ENCODE measurements at regions not wholly inside any gene's neighbourhood (a gene's known extent, or its start where the extent isn't known, plus 50 kb on each side); places are given as distances from the start of the nearest gene placed in this dataset.

DNA sequence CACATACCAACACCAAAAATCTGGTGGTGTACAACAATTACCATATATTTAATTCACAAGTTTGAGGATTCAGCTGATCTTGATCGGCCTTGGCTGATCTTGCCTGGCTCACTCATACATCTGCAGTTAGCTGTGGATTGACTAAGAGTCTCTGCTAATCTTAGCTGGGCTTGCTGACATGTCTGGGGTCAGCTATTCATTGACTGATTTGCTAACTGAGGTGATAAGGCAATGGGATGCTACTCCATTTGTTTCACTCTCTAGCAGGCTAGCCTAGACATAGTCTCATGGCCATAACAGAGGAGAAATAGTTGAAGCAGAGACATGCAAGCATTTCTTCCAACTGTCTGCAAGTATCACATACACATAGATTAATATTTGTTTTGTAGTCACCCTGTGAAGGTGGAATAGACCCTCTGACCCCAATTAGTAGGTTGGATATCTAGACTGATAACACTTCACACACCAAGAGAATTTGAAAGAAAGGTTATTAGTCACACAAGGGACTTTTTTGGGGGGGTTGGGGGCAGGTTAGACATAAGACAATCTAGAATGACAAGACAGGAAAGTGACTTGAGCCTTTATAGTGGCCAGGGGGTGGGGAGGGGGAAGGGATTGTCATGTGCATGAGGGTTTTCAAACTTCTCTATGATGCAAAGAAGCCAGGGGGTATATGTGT, 142.3 kb downstream of the BARHL2 start:
- TF ChIP-seq, protein P1, sequence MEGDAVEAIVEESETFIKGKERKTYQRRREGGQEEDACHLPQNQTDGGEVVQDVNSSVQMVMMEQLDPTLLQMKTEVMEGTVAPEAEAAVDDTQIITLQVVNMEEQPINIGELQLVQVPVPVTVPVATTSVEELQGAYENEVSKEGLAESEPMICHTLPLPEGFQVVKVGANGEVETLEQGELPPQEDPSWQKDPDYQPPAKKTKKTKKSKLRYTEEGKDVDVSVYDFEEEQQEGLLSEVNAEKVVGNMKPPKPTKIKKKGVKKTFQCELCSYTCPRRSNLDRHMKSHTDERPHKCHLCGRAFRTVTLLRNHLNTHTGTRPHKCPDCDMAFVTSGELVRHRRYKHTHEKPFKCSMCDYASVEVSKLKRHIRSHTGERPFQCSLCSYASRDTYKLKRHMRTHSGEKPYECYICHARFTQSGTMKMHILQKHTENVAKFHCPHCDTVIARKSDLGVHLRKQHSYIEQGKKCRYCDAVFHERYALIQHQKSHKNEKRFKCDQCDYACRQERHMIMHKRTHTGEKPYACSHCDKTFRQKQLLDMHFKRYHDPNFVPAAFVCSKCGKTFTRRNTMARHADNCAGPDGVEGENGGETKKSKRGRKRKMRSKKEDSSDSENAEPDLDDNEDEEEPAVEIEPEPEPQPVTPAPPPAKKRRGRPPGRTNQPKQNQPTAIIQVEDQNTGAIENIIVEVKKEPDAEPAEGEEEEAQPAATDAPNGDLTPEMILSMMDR (IDR thresholded peaks at IDR 0.05), result no peak
- TF ChIP-seq POLR2A (IDR thresholded peaks at IDR 0.05) (no peak), POLR2AphosphoS5 (IDR thresholded peaks at IDR 0.05) (no peak), EP300 (IDR thresholded peaks at IDR 0.05) (no peak)
- 75% methylated on average over 1 of the region's 1 CpG; no CpG with 5 or more reads in 1 of the 2 donors for WGBS, 2 donors (ENCODE audit: low coverage in 1 of 2)
- no peak for ATAC-seq
- Histone ChIP-seq H3K4me3 (no peak overlapping the region), H3K36me3 (no peaks in the 10 kb centered on the region), H3K27me3 (peaks cover 22% of the 10 kb centered on the region), H3K4me1 (no peaks in the 10 kb centered on the region), H3K27ac (no peak overlapping the region), H3K9me3 (no peaks in the 10 kb centered on the region)

DNA sequence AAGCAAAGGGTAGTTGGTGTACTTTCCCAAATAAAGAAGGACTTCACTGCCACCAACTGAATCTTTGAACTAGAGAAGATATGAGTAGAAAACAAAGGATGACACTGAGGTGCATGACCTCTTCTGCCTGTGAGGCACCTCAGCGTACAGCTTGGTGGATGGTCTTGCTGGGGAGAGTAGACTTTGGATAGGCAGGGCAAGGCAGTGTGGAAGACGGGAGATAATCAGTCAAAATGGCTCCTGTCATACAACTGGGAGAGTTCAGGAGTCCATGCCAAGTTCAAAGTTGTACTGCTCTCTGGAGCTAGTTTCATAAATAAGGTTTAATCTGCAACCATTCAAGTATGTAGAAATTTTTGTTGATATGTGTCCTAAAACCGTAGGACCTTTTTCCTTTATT, 143.4 kb downstream of the BARHL2 start:
- H3K36me3 ChIP-seq, result no peaks in the 10 kb centered on the region
- no peaks in the 10 kb centered on the region for H3K9me3 ChIP-seq
- WGBS, 2 donors (ENCODE audit: low coverage in 1 of 2), result 55 to 82% methylated on average over 3 of the region's 3 CpGs
- TF ChIP-seq POLR2AphosphoS5 (IDR thresholded peaks at IDR 0.05) (no peak), POLR2A (IDR thresholded peaks at IDR 0.05) (no peak), EP300 (IDR thresholded peaks at IDR 0.05) (no peak)
- TF ChIP-seq, protein P1 (IDR thresholded peaks at IDR 0.05), result no peak
- no peak overlapping the region for H3K27ac ChIP-seq
- H3K27me3 ChIP-seq, result peaks cover 15% of the 10 kb centered on the region
- ATAC-seq, result no peak
- H3K4me3 ChIP-seq, result no peak overlapping the region
- H3K4me1 ChIP-seq, result no peaks in the 10 kb centered on the region

DNA sequence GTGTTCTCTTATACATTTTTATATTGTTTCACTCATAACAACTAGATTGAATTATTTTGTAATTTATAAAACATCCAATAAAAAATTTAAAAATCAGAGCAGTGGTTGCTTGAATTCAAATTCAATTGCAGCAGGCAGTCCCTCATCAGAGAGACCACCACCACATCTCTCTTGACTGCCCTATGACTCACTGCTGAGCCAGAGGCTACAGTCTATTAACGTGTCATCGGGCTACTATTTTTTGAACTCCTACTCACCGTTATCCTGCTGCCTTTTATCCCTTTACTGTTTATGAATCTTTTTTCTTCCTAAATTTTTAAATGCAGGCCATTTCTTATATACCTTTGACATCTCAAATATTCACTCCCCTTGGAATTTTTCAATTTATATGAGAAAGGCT, 144.7 kb downstream of the BARHL2 start:
- Histone ChIP-seq H3K4me3 (no peak overlapping the region), H3K4me1 (no peaks in the 10 kb centered on the region), H3K27me3 (peaks cover 10% of the 10 kb centered on the region), H3K9me3 (no peaks in the 10 kb centered on the region), H3K36me3 (no peaks in the 10 kb centered on the region), H3K27ac (no peak overlapping the region)
- ATAC-seq, result no peak
- WGBS, 2 donors (ENCODE audit: low coverage in 1 of 2), result 79 to 95% methylated on average over 3 of the region's 3 CpGs
- no peak for TF ChIP-seq EP300 (IDR thresholded peaks at IDR 0.05)
- no peak for TF ChIP-seq POLR2A (IDR thresholded peaks at IDR 0.05)
- TF ChIP-seq POLR2AphosphoS5 (IDR thresholded peaks at IDR 0.05), result no peak
- TF ChIP-seq, protein P1 (IDR thresholded peaks at IDR 0.05), result no peak

DNA sequence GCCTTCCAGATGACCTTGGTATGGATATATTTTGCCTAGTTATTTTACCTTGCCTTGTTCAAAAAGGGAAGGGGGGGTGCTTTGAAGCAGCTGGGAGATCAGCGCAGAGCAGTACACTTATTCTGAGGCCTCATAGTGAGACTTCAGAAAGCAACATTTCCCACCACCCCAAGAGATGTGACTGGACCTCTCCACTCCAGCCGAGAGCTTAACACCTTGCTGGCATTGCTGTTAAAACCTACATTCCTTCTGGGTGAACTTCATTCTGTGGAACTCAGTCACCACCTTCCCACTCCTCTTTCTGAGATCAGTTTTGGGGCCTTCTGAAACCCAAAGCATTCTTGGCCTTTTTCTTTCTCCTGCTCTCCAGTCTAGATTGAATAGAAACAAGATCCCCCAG, 148.7 kb downstream of the BARHL2 start:
- ATAC-seq, result no peak
- H3K36me3 ChIP-seq, result no peaks in the 10 kb centered on the region
- peaks cover 4% of the 10 kb centered on the region for H3K27me3 ChIP-seq
- H3K27ac ChIP-seq, result no peak overlapping the region
- TF ChIP-seq POLR2AphosphoS5 (IDR thresholded peaks at IDR 0.05), result no peak
- TF ChIP-seq, protein P1 (IDR thresholded peaks at IDR 0.05), result no peak
- TF ChIP-seq EP300 (IDR thresholded peaks at IDR 0.05), result no peak
- no peak for TF ChIP-seq POLR2A (IDR thresholded peaks at IDR 0.05)
- H3K4me3 ChIP-seq, result no peak overlapping the region
- H3K9me3 ChIP-seq, result no peaks in the 10 kb centered on the region
- H3K4me1 ChIP-seq, result no peaks in the 10 kb centered on the region
- WGBS, 2 donors (ENCODE audit: low coverage in 1 of 2), result 80% methylated on average over 2 of the region's 2 CpGs; no CpG with 5 or more reads in 1 of the 2 donors

DNA sequence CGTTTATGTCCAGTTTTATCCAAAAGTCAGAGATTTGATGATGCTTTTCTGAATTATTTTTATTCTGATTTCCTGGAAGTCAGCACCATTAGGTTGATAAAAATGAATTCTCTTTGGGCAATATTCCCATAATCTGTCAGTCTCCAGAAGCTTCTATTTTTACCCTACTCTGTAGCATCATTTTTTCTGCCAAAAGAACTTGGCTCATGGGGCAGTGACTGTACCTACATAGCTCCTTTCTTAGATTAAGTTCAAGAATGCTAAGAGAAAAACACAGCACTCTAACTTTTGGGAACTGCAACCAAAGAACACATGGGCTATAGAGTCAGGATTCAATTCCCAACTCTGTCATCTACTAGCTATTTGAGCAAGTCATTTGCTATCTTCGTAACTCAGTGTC, 152.9 kb downstream of the BARHL2 start:
- no peak for TF ChIP-seq EP300 (IDR thresholded peaks at IDR 0.05)
- no peak for TF ChIP-seq POLR2AphosphoS5 (IDR thresholded peaks at IDR 0.05)
- TF ChIP-seq, protein P1 (IDR thresholded peaks at IDR 0.05), result no peak
- TF ChIP-seq POLR2A (IDR thresholded peaks at IDR 0.05), result no peak
- no peaks in the 10 kb centered on the region for H3K4me1 ChIP-seq
- H3K36me3 ChIP-seq, result no peaks in the 10 kb centered on the region
- H3K9me3 ChIP-seq, result no peaks in the 10 kb centered on the region
- ATAC-seq, result no peak
- H3K4me3 ChIP-seq, result no peak overlapping the region
- H3K27me3 ChIP-seq, result peaks cover 4% of the 10 kb centered on the region
- 78 to 88% methylated on average over 2 of the region's 2 CpGs for WGBS, 2 donors (ENCODE audit: low coverage in 1 of 2)
- no peak overlapping the region for H3K27ac ChIP-seq

Measured in gastroesophageal sphincter (tissue), 4 donors.